ENCODE measurements at regions not wholly inside any gene's neighbourhood (a gene's known extent, or its start where the extent isn't known, plus 50 kb on each side); places are given as distances from the start of the nearest gene placed in this dataset.

- TF ChIP-seq MEF2B (IDR thresholded peaks at IDR 0.05; ENCODE audit: partially characterized antibody, poor library complexity, severe bottlenecking) (peak; percentile 70), BHLHE40 (IDR thresholded peaks at IDR 0.05; ENCODE audit: borderline replicate concordance in 1 of 2, low read depth in 2 of 2, low read length in 1 of 2) (peak; percentile 49 to 56; a peak in 2 of 4 replicates), CREM (IDR thresholded peaks at IDR 0.05; ENCODE audit: low read depth) (peak; percentile 56; the same call in 1 of the 2 replicates), TBL1XR1 (IDR thresholded peaks at IDR 0.05; ENCODE audit: low read depth, low read length) (peak; percentile 83), PAX5 (IDR thresholded peaks at IDR 0.05; ENCODE audit: borderline replicate concordance, low read depth, low read length) (peak; percentile 84), MYC (IDR thresholded peaks at IDR 0.05; ENCODE audit: insufficient read depth, insufficient read length, insufficient replicate concordance, low read length, severe bottlenecking) (no peak)
Measured at GRCh38 chr15:70319466-70319865, 221.7 kb upstream of the TLE3 start (continued).

DNA sequence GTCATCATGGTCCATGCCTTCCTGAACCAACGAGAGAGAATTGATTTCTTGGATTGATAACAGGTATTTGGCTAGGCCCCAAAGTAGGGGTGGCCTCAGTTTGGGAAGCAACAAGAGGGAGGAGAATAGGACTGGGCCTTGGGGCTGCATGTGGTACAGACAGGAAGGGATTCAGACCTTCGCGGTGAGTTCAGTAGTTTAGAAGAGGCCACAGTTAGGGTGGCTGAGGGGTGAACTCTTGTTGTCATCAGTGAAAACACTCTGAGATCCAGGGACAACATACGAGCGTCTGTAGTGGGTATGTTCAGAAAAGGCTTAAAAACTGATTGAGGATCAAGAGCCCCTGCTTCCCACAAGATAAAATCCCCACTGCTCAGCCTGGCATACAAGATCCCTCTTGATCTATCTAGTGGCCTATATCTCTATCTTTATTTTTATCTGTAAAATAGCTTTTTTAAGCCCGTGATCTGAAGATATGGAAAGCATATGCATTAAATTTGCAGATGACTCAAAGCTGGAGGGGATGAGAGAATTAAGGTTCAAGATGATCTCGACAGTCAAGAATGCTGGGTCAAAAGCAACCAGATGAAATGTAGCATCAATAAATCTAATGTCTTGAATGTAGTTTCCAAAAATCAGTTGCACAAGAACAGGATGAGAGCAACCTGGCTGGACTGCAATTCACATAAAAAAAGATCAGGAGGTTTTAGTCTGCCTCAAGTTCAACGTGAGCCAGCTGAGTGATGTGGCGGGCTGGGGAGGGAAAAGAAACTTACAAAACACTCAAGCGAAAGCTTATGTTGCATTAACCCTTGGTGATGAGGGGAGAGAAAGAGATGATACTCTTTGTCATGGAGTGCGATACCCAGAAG lies 221.1 kb upstream of the TLE3 start:
- Histone ChIP-seq H3K4me2 (ENCODE audit: control insufficient read depth, insufficient read depth) (peak overlapping the region; percentile 85), H3K36me3 (ENCODE audit: control insufficient read depth in 2 of 2, insufficient read depth in 2 of 2, low read length in 1 of 2) (no peaks in the 10 kb centered on the region), H4K20me1 (ENCODE audit: control insufficient read depth, insufficient read depth) (no peaks in the 10 kb centered on the region), H3K4me1 (ENCODE audit: control insufficient read depth, insufficient read depth, low read length) (peaks cover 44% of the 10 kb centered on the region), H3K9me3 (replicated peaks; ENCODE audit: control insufficient read depth, insufficient read depth, low read length) (no peaks in the 10 kb centered on the region), H3K27ac (ENCODE audit: control insufficient read depth, insufficient read depth) (peak overlapping the region; percentile 48), H3K9ac (ENCODE audit: control insufficient read depth, insufficient read depth, low read length) (no peak overlapping the region; the same call in 1 of the 2 replicates), H3K4me3 (peak overlapping the region; percentile 9; the same call in 1 of the 2 replicates), H2AFZ (ENCODE audit: control insufficient read depth, low read depth, low read length) (peak overlapping the region; percentile 63), H3K27me3 (replicated peaks in 1 of 2; ENCODE audit: control insufficient read depth in 2 of 2, insufficient read depth in 2 of 2, low read length in 1 of 2) (no peaks in the 10 kb centered on the region), H3K79me2 (ENCODE audit: control insufficient read depth, insufficient read depth, low read length) (no peaks in the 10 kb centered on the region)
- ChIA-PET RAD21 (ENCODE audit: unreplicated experiment) (interaction anchor here (2.1 kb wide), 1 partner anchor 18 kb away, joined by 10 read pairs; no protein-coding TSS in a partner anchor), SMC1A (ENCODE audit: uncharacterized antibody, unreplicated experiment) (interaction anchor here (0.6 to 1.8 kb wide), 7 partner anchors 12 to 1202 kb away, joined by 3 to 6 read pairs (median 3); no protein-coding TSS in a partner anchor), POLR2A (interaction anchor here (0.9 to 1.2 kb wide), 2 partner anchors 18 to 21 kb away, joined by 3 to 4 read pairs; no protein-coding TSS in a partner anchor), CTCF (no interaction called here)
- FAIRE-seq (no peak), DNase-seq (ENCODE audit: low read depth, low spot score) (no peak), ATAC-seq (peak; percentile 40; the same call in 2 of the 3 replicates)
- WGBS (ENCODE audit: insufficient coverage, insufficient replicate concordance, low lambda C conversion rate, missing lambda C conversion rate): 26% methylated on average over 11 of the region's 11 CpGs
- intact Hi-C loops (cut with micrococcal nuclease; ENCODE audit: unreplicated experiment) (loop anchor here (2.0 kb wide), 1 partner anchor 18 kb away; no protein-coding TSS in a partner anchor), in situ Hi-C loops (cut with MboI) (no loop called here)
- BruUV-seq (replicated peaks): no TSS peak
- peak; percentile 55 for TF ChIP-seq RUNX3 (IDR thresholded peaks at IDR 0.05; ENCODE audit: low read length)
- TF ChIP-seq, protein P1, sequence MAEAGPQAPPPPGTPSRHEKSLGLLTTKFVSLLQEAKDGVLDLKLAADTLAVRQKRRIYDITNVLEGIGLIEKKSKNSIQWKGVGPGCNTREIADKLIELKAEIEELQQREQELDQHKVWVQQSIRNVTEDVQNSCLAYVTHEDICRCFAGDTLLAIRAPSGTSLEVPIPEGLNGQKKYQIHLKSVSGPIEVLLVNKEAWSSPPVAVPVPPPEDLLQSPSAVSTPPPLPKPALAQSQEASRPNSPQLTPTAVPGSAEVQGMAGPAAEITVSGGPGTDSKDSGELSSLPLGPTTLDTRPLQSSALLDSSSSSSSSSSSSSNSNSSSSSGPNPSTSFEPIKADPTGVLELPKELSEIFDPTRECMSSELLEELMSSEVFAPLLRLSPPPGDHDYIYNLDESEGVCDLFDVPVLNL (IDR thresholded peaks at IDR 0.05; ENCODE audit: low read depth, low read length): no peak
- TF ChIP-seq USF1 (IDR thresholded peaks at IDR 0.05; ENCODE audit: borderline replicate concordance, extremely low read length, insufficient read depth, low read depth, low read length): no peak
- no peak for TF ChIP-seq BMI1 (IDR thresholded peaks at IDR 0.05; ENCODE audit: borderline replicate concordance)
- no peak for TF ChIP-seq SMAD1 (IDR thresholded peaks at IDR 0.05; ENCODE audit: low read depth, partially characterized antibody)
- 0 out of 2 replicates have a peak, but pooled peaks have one; percentile 3 for TF ChIP-seq ATF2 (IDR thresholded peaks at IDR 0.05; ENCODE audit: low read length)
- 0 out of 2 replicates have a peak, but pooled peaks have one; percentile 14 for TF ChIP-seq EED (IDR thresholded peaks at IDR 0.05; ENCODE audit: low read depth)
- TF ChIP-seq CHD1 (IDR thresholded peaks at IDR 0.05; ENCODE audit: low read depth, low read length): no peak
- no peak for TF ChIP-seq JUND (IDR thresholded peaks at IDR 0.05; ENCODE audit: low read depth, low read length)
- no peak for TF ChIP-seq NRF1 (conservative IDR thresholded peaks at IDR 0.05; ENCODE audit: low read depth, low read length)
